GM23338 (cell line): ENCODE measurements at regions not wholly inside any gene's neighbourhood (a gene's known extent, or its start where the extent isn't known, plus 50 kb on each side); places are given as distances from the start of the nearest gene placed in this dataset.

Experiments
- ATAC-seq: fragments of 200-7000 bp; cut with Tn5 transposase; 3 replicates; pipeline ENCODE4 v1.9.1; 2020
- DNase-seq: peaks from one replicate; pipeline ENCODE4 v3.0.0-alpha.2; 2015; ENCODE audit warnings: low spot score
- H2AFZ ChIP-seq: fragments of 200-600 bp; sonication (generic); 2 replicates; pipeline ENCODE4 v1.8.0; 2016; ENCODE audit warnings: antibody characterized with exemption, mild to moderate bottlenecking, moderate library complexity
- H3F3A ChIP-seq: fragments of 200-600 bp; sonication (generic); replicated peaks from 2 replicates; pipeline ENCODE4 v1.8.0; 2017; ENCODE audit warnings: antibody characterized with exemption, mixed run types, low read depth
- H3K27ac ChIP-seq: fragments of 200-600 bp; sonication (generic); 2 replicates; pipeline ENCODE4 v1.6.1; 2016; ENCODE audit warnings: low read depth
- H3K27me3 ChIP-seq: fragments of 200-600 bp; sonication (generic); 2 replicates; pipeline ENCODE4 v1.8.0; 2016; ENCODE audit warnings: mild to moderate bottlenecking, mixed run types, moderate library complexity; ENCODE audit not compliant: insufficient read depth
- H3K36me3 ChIP-seq: fragments of 200-600 bp; sonication (generic); 2 replicates; pipeline ENCODE4 v1.8.0; 2016; ENCODE audit warnings: mild to moderate bottlenecking; ENCODE audit not compliant: insufficient read depth
- H3K4me1 ChIP-seq: fragments of 200-600 bp; sonication (generic); 2 replicates; pipeline ENCODE4 v1.8.0; 2016; ENCODE audit warnings: mild to moderate bottlenecking, moderate library complexity; ENCODE audit not compliant: insufficient read depth
- H3K4me2 ChIP-seq: fragments of 200-600 bp; sonication (generic); 2 replicates; pipeline ENCODE4 v1.7.1; 2017; ENCODE audit warnings: mixed run types
- H3K4me3 ChIP-seq: fragments of 200-600 bp; sonication (generic); 2 replicates; pipeline ENCODE4 v1.6.1; 2016; ENCODE audit warnings: mixed run types
- H3K79me2 ChIP-seq: fragments of 200-600 bp; sonication (generic); replicated peaks from 2 replicates; pipeline ENCODE4 v1.8.0; 2017; ENCODE audit warnings: mild to moderate bottlenecking; ENCODE audit not compliant: insufficient read depth
- H3K9me2 ChIP-seq: fragments of 200-600 bp; sonication (generic); 2 replicates; pipeline ENCODE4 v1.8.0; 2017; ENCODE audit not compliant: insufficient read depth
- H4K20me1 ChIP-seq: fragments of 200-600 bp; sonication (generic); replicated peaks from 2 replicates; pipeline ENCODE4 v1.8.0; 2017; ENCODE audit warnings: mild to moderate bottlenecking; ENCODE audit not compliant: insufficient read depth
- H3K27ac Mint-ChIP-seq: 2 replicates; pipeline ENCODE4 v1.8.0; 2020; ENCODE audit warnings: inconsistent platforms, mild to moderate bottlenecking, moderate library complexity, mixed read lengths
- H3K27me3 Mint-ChIP-seq: 3 replicates; pipeline ENCODE4 v1.8.0; 2022; ENCODE audit warnings: low read depth, mild to moderate bottlenecking, moderate library complexity, mixed read lengths, inconsistent platforms; ENCODE audit not compliant: insufficient read depth, poor library complexity
- H3K36me3 Mint-ChIP-seq: 3 replicates; pipeline ENCODE4 v1.8.0; 2021; ENCODE audit warnings: low read depth, mild to moderate bottlenecking, inconsistent platforms, moderate library complexity, mixed read lengths
- H3K4me1 Mint-ChIP-seq: 3 replicates; pipeline ENCODE4 v1.8.0; 2020; ENCODE audit warnings: mild to moderate bottlenecking, inconsistent platforms, mixed read lengths
- H3K4me3 Mint-ChIP-seq: 3 replicates; pipeline ENCODE4 v1.8.0; 2021; ENCODE audit warnings: moderate library complexity, mild to moderate bottlenecking, inconsistent platforms, mixed read lengths
- H3K9me3 Mint-ChIP-seq: 3 replicates; pipeline ENCODE4 v1.8.0; 2020; ENCODE audit warnings: moderate library complexity, mild to moderate bottlenecking, inconsistent platforms, mixed read lengths
- CTCF ChIP-seq, 2 experiments: fragments of 200-600 bp in 1 of 2; sonication (generic) in 1 of 2; conservative IDR thresholded peaks; 2 replicates each; pipeline versions ENCODE4 v1.5.1 to v1.6.1; 2016 to 2017; ENCODE audit warnings: antibody characterized with exemption in 2 of 2, low read depth in 2 of 2, mild to moderate bottlenecking in 2 of 2, moderate library complexity in 1 of 2
- EZH2 ChIP-seq: fragments of 200-600 bp; sonication (generic); IDR thresholded peaks from one replicate; pipeline ENCODE4 v1.8.0; 2017; ENCODE audit warnings: antibody characterized with exemption, mild to moderate bottlenecking, low read depth; ENCODE audit not compliant: unreplicated experiment
- EZH2phosphoT487 ChIP-seq: fragments of 200-600 bp; sonication (generic); IDR thresholded peaks from one replicate; pipeline ENCODE4 v1.8.1; 2018; ENCODE audit warnings: antibody characterized with exemption; ENCODE audit not compliant: unreplicated experiment
- JUNB ChIP-seq: IDR thresholded peaks from one replicate; pipeline ENCODE4 v1.6.1; 2016; ENCODE audit warnings: antibody characterized with exemption; ENCODE audit not compliant: unreplicated experiment
- NANOG ChIP-seq: IDR thresholded peaks from 2 replicates; pipeline ENCODE4 v1.6.1; 2016; ENCODE audit warnings: antibody characterized with exemption, borderline replicate concordance
- POLR2AphosphoS5 ChIP-seq: IDR thresholded peaks from 2 replicates; pipeline ENCODE4 v1.6.1; 2016; ENCODE audit warnings: antibody characterized with exemption, low read depth
- STAT1 ChIP-seq: IDR thresholded peaks from one replicate; pipeline ENCODE4 v1.6.1; 2016; ENCODE audit warnings: antibody characterized with exemption; ENCODE audit not compliant: unreplicated experiment
- ZNF114 ChIP-seq: fragments of 250-450 bp; sonication (Bioruptor Pico); IDR thresholded peaks from 2 replicates; pipeline ENCODE4 v1.5.0; 2020; ENCODE audit warnings: mild to moderate bottlenecking, moderate library complexity
- ZNF331 ChIP-seq: fragments of 250-450 bp; sonication (Bioruptor Pico); IDR thresholded peaks from 2 replicates; pipeline ENCODE4 v1.5.0; 2020; ENCODE audit warnings: low read depth, mild to moderate bottlenecking, moderate library complexity
- TF ChIP-seq, protein P1 (sequence below): fragments of 250-450 bp; sonication (Bioruptor Pico); IDR thresholded peaks from 2 replicates; pipeline ENCODE4 v1.5.0; 2020; ENCODE audit warnings: mild to moderate bottlenecking, moderate library complexity
- TF ChIP-seq, protein P2 (sequence below): IDR thresholded peaks from 2 replicates; pipeline ENCODE4 v1.6.1; 2016; ENCODE audit warnings: antibody characterized with exemption
- TF ChIP-seq, protein P3 (sequence below): IDR thresholded peaks from one replicate; pipeline ENCODE4 v1.6.1; 2018; ENCODE audit warnings: antibody characterized with exemption; ENCODE audit not compliant: unreplicated experiment

- Histone ChIP-seq H3K9me2 (peaks cover 19% of the 10 kb centered on the region; the same call in 1 of the 2 replicates), H3K4me3 (no peak overlapping the region), H3K36me3 (no peaks in the 10 kb centered on the region), H4K20me1 (no peaks in the 10 kb centered on the region), H3K27me3 (no peaks in the 10 kb centered on the region), H3F3A (no peaks in the 10 kb centered on the region), H3K4me1 (peaks cover 4% of the 10 kb centered on the region; the same call in 1 of the 2 replicates), H3K4me2 (no peak overlapping the region), H3K27ac (no peak overlapping the region), H2AFZ (peak overlapping the region; percentile 8; the same call in 1 of the 2 replicates), H3K79me2 (no peaks in the 10 kb centered on the region)
- ATAC-seq = no peak
- Mint-ChIP-seq H3K4me1 (peaks cover 13% of the 10 kb centered on the region), H3K36me3 (no peaks in the 10 kb centered on the region), H3K9me3 (no peaks in the 10 kb centered on the region), H3K27ac (no peak overlapping the region), H3K27me3 (no peaks in the 10 kb centered on the region), H3K4me3 (no peak overlapping the region)
- TF ChIP-seq ZNF114 (no peak), JUNB (no peak), POLR2AphosphoS5 (no peak), NANOG (no peak), EZH2 (no peak), EZH2phosphoT487 (no peak), ZNF331 (CRISPR knock-in tag) (no peak), STAT1 (no peak), CTCF (conservative IDR thresholded peaks at IDR 0.05; ENCODE audit: low read depth in 2 of 2) (no peak)
- TF ChIP-seq, protein P1, sequence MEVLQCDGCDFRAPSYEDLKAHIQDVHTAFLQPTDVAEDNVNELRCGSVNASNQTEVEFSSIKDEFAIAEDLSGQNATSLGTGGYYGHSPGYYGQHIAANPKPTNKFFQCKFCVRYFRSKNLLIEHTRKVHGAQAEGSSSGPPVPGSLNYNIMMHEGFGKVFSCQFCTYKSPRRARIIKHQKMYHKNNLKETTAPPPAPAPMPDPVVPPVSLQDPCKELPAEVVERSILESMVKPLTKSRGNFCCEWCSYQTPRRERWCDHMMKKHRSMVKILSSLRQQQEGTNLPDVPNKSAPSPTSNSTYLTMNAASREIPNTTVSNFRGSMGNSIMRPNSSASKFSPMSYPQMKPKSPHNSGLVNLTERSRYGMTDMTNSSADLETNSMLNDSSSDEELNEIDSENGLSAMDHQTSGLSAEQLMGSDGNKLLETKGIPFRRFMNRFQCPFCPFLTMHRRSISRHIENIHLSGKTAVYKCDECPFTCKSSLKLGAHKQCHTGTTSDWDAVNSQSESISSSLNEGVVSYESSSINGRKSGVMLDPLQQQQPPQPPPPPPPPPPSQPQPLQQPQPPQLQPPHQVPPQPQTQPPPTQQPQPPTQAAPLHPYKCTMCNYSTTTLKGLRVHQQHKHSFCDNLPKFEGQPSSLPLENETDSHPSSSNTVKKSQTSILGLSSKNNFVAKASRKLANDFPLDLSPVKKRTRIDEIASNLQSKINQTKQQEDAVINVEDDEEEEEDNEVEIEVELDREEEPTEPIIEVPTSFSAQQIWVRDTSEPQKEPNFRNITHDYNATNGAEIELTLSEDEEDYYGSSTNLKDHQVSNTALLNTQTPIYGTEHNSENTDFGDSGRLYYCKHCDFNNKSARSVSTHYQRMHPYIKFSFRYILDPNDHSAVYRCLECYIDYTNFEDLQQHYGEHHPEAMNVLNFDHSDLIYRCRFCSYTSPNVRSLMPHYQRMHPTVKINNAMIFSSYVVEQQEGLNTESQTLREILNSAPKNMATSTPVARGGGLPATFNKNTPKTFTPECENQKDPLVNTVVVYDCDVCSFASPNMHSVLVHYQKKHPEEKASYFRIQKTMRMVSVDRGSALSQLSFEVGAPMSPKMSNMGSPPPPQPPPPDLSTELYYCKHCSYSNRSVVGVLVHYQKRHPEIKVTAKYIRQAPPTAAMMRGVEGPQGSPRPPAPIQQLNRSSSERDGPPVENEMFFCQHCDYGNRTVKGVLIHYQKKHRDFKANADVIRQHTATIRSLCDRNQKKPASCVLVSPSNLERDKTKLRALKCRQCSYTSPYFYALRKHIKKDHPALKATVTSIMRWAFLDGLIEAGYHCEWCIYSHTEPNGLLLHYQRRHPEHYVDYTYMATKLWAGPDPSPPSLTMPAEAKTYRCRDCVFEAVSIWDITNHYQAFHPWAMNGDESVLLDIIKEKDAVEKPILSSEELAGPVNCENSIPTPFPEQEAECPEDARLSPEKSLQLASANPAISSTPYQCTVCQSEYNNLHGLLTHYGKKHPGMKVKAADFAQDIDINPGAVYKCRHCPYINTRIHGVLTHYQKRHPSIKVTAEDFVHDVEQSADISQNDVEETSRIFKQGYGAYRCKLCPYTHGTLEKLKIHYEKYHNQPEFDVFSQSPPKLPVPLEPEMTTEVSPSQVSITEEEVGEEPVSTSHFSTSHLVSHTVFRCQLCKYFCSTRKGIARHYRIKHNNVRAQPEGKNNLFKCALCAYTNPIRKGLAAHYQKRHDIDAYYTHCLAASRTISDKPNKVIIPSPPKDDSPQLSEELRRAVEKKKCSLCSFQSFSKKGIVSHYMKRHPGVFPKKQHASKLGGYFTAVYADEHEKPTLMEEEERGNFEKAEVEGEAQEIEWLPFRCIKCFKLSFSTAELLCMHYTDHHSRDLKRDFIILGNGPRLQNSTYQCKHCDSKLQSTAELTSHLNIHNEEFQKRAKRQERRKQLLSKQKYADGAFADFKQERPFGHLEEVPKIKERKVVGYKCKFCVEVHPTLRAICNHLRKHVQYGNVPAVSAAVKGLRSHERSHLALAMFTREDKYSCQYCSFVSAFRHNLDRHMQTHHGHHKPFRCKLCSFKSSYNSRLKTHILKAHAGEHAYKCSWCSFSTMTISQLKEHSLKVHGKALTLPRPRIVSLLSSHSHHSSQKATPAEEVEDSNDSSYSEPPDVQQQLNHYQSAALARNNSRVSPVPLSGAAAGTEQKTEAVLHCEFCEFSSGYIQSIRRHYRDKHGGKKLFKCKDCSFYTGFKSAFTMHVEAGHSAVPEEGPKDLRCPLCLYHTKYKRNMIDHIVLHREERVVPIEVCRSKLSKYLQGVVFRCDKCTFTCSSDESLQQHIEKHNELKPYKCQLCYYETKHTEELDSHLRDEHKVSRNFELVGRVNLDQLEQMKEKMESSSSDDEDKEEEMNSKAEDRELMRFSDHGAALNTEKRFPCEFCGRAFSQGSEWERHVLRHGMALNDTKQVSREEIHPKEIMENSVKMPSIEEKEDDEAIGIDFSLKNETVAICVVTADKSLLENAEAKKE (CRISPR knock-in tag) = no peak
- TF ChIP-seq, protein P2, sequence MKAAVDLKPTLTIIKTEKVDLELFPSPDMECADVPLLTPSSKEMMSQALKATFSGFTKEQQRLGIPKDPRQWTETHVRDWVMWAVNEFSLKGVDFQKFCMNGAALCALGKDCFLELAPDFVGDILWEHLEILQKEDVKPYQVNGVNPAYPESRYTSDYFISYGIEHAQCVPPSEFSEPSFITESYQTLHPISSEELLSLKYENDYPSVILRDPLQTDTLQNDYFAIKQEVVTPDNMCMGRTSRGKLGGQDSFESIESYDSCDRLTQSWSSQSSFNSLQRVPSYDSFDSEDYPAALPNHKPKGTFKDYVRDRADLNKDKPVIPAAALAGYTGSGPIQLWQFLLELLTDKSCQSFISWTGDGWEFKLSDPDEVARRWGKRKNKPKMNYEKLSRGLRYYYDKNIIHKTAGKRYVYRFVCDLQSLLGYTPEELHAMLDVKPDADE = no peak
- TF ChIP-seq, protein P3, sequence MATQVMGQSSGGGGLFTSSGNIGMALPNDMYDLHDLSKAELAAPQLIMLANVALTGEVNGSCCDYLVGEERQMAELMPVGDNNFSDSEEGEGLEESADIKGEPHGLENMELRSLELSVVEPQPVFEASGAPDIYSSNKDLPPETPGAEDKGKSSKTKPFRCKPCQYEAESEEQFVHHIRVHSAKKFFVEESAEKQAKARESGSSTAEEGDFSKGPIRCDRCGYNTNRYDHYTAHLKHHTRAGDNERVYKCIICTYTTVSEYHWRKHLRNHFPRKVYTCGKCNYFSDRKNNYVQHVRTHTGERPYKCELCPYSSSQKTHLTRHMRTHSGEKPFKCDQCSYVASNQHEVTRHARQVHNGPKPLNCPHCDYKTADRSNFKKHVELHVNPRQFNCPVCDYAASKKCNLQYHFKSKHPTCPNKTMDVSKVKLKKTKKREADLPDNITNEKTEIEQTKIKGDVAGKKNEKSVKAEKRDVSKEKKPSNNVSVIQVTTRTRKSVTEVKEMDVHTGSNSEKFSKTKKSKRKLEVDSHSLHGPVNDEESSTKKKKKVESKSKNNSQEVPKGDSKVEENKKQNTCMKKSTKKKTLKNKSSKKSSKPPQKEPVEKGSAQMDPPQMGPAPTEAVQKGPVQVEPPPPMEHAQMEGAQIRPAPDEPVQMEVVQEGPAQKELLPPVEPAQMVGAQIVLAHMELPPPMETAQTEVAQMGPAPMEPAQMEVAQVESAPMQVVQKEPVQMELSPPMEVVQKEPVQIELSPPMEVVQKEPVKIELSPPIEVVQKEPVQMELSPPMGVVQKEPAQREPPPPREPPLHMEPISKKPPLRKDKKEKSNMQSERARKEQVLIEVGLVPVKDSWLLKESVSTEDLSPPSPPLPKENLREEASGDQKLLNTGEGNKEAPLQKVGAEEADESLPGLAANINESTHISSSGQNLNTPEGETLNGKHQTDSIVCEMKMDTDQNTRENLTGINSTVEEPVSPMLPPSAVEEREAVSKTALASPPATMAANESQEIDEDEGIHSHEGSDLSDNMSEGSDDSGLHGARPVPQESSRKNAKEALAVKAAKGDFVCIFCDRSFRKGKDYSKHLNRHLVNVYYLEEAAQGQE = no peak
- no peak for DNase-seq
Measured at GRCh38 chr1:87786861-87787545, 458.3 kb downstream of the LMO4 start.
